ENCODE measurements at regions not wholly inside any gene's neighbourhood (a gene's known extent, or its start where the extent isn't known, plus 50 kb on each side); places are given as distances from the start of the nearest gene placed in this dataset.
"Not testable (repeated sequence)": the region's sequence is repeated elsewhere in the genome, so short reads cannot be mapped to it uniquely, and the experiment has no call there.

GRCh38 chr18:8995096-8995495 lies 107.4 kb upstream of the NDUFV2 start:
- DNase-seq = no peak

- no peak for DNase-seq
Measured at GRCh38 chr18:8996771-8997432, 105.6 kb upstream of the NDUFV2 start.

- DNase-seq = no peak
Measured at GRCh38 chr18:8997634-8998033, 104.9 kb upstream of the NDUFV2 start.

- DNase-seq = no peak
Measured at GRCh38 chr18:8998481-8999217, 103.8 kb upstream of the NDUFV2 start.

- no peak for DNase-seq
Measured at GRCh38 chr18:8999872-9000271, 102.6 kb upstream of the NDUFV2 start.

GRCh38 chr18:9000733-9001132 lies 101.8 kb upstream of the NDUFV2 start:
- DNase-seq = no peak

- no peak for DNase-seq
Measured at GRCh38 chr18:9001209-9001608, 101.3 kb upstream of the NDUFV2 start.

GRCh38 chr18:9003406-9004100 lies 98.9 kb upstream of the NDUFV2 start:
- DNase-seq = no peak

- not testable (repeated sequence) for DNase-seq
Measured at GRCh38 chr18:9004308-9004707, 98.2 kb upstream of the NDUFV2 start.

GRCh38 chr18:9007700-9008099 lies 94.8 kb upstream of the NDUFV2 start:
- not testable (repeated sequence) for DNase-seq

- DNase-seq = no peak
Measured at GRCh38 chr18:9008200-9008708, 94.2 kb upstream of the NDUFV2 start.

GRCh38 chr18:9008709-9009635 lies 93.5 kb upstream of the NDUFV2 start:
- DNase-seq = no peak

- no peak for DNase-seq
Measured at GRCh38 chr18:9009703-9010488, 92.6 kb upstream of the NDUFV2 start.

GRCh38 chr18:9011431-9011830 lies 91.1 kb upstream of the NDUFV2 start:
- no peak for DNase-seq

GRCh38 chr18:9013926-9014373 lies 88.5 kb upstream of the NDUFV2 start:
- no peak for DNase-seq

GRCh38 chr18:9015689-9016088 lies 86.8 kb upstream of the NDUFV2 start:
- no peak for DNase-seq

- no peak for DNase-seq
Measured at GRCh38 chr18:9016633-9017166, 85.8 kb upstream of the NDUFV2 start.

GRCh38 chr18:9017167-9017904 lies 85.2 kb upstream of the NDUFV2 start:
- no peak for DNase-seq

GRCh38 chr18:9017905-9018227 lies 84.6 kb upstream of the NDUFV2 start:
- no peak for DNase-seq

GRCh38 chr18:9019135-9019534 lies 83.4 kb upstream of the NDUFV2 start:
- no peak for DNase-seq

GRCh38 chr18:9020221-9020620 lies 82.3 kb upstream of the NDUFV2 start:
- DNase-seq = no peak
